ENCODE measurements at regions not wholly inside any gene's neighbourhood (a gene's known extent, or its start where the extent isn't known, plus 50 kb on each side); places are given as distances from the start of the nearest gene placed in this dataset.

DNA sequence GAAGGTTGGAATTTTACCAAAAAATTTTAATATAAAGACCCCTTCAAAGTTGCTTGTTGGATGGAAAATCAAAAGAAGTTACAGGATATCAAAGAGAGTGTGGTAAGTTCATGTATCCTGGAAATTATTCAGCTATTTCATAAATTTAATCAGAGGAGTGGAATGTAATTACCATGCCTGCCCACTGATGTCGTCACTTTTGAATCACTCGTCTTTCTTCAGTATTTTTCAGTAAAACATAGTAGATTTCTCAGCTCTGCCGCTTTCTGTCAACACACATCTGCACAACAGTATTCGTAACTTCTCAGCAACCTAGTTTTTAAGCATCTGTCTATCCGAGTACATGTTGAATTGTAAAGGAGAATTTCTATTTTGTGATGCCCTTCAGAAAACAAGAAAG lies 2163.0 kb upstream of the AGA start:
- TF ChIP-seq, protein P1, sequence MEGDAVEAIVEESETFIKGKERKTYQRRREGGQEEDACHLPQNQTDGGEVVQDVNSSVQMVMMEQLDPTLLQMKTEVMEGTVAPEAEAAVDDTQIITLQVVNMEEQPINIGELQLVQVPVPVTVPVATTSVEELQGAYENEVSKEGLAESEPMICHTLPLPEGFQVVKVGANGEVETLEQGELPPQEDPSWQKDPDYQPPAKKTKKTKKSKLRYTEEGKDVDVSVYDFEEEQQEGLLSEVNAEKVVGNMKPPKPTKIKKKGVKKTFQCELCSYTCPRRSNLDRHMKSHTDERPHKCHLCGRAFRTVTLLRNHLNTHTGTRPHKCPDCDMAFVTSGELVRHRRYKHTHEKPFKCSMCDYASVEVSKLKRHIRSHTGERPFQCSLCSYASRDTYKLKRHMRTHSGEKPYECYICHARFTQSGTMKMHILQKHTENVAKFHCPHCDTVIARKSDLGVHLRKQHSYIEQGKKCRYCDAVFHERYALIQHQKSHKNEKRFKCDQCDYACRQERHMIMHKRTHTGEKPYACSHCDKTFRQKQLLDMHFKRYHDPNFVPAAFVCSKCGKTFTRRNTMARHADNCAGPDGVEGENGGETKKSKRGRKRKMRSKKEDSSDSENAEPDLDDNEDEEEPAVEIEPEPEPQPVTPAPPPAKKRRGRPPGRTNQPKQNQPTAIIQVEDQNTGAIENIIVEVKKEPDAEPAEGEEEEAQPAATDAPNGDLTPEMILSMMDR (IDR thresholded peaks at IDR 0.05), result no peak
- no peak for TF ChIP-seq POLR2A (IDR thresholded peaks at IDR 0.05)

All from heart left ventricle (tissue), 13 donors.